ENCODE measurements at regions not wholly inside any gene's neighbourhood (a gene's known extent, or its start where the extent isn't known, plus 50 kb on each side); places are given as distances from the start of the nearest gene placed in this dataset.

GRCh38 chr4:156656896-156657295 lies 314.7 kb downstream of the PDGFC start:
- H3K4me1 ChIP-seq, result no peaks in the 10 kb centered on the region
- H3K36me3 ChIP-seq, result no peaks in the 10 kb centered on the region
- H3K9me3 ChIP-seq, result no peaks in the 10 kb centered on the region
- no peaks in the 10 kb centered on the region for H3K27me3 ChIP-seq
- no peak for TF ChIP-seq POLR2AphosphoS5 (IDR thresholded peaks at IDR 0.05)
- no peak for TF ChIP-seq EP300 (IDR thresholded peaks at IDR 0.05)
- no peak for TF ChIP-seq POLR2A (IDR thresholded peaks at IDR 0.05)
- TF ChIP-seq, protein P1, sequence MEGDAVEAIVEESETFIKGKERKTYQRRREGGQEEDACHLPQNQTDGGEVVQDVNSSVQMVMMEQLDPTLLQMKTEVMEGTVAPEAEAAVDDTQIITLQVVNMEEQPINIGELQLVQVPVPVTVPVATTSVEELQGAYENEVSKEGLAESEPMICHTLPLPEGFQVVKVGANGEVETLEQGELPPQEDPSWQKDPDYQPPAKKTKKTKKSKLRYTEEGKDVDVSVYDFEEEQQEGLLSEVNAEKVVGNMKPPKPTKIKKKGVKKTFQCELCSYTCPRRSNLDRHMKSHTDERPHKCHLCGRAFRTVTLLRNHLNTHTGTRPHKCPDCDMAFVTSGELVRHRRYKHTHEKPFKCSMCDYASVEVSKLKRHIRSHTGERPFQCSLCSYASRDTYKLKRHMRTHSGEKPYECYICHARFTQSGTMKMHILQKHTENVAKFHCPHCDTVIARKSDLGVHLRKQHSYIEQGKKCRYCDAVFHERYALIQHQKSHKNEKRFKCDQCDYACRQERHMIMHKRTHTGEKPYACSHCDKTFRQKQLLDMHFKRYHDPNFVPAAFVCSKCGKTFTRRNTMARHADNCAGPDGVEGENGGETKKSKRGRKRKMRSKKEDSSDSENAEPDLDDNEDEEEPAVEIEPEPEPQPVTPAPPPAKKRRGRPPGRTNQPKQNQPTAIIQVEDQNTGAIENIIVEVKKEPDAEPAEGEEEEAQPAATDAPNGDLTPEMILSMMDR (IDR thresholded peaks at IDR 0.05), result no peak
- H3K4me3 ChIP-seq, result no peak overlapping the region
- WGBS, result 40% methylated on average over 2 of the region's 2 CpGs
- no peak for DNase-seq (ENCODE audit: low spot score in 2 of 2)
- no peak overlapping the region for H3K27ac ChIP-seq

- WGBS, result 91% methylated on average over 5 of the region's 5 CpGs
- Histone ChIP-seq H3K27me3 (no peaks in the 10 kb centered on the region), H3K4me1 (no peaks in the 10 kb centered on the region), H3K36me3 (no peaks in the 10 kb centered on the region), H3K27ac (no peak overlapping the region), H3K4me3 (no peak overlapping the region), H3K9me3 (no peaks in the 10 kb centered on the region)
- TF ChIP-seq POLR2A (IDR thresholded peaks at IDR 0.05), result no peak
- TF ChIP-seq, protein P1 (IDR thresholded peaks at IDR 0.05), result no peak
- no peak for TF ChIP-seq EP300 (IDR thresholded peaks at IDR 0.05)
- no peak for TF ChIP-seq POLR2AphosphoS5 (IDR thresholded peaks at IDR 0.05)
- DNase-seq (ENCODE audit: low spot score in 2 of 2), result no peak
These were observed 317.2 kb downstream of the PDGFC start for GRCh38 chr4:156654410-156654809.

- H3K4me3 ChIP-seq, result no peak overlapping the region
- H3K36me3 ChIP-seq, result no peaks in the 10 kb centered on the region
- H3K9me3 ChIP-seq, result no peaks in the 10 kb centered on the region
- TF ChIP-seq, protein P1 (IDR thresholded peaks at IDR 0.05), result no peak
- TF ChIP-seq POLR2AphosphoS5 (IDR thresholded peaks at IDR 0.05), result no peak
- TF ChIP-seq EP300 (IDR thresholded peaks at IDR 0.05), result no peak
- no peak for TF ChIP-seq POLR2A (IDR thresholded peaks at IDR 0.05)
- no peaks in the 10 kb centered on the region for H3K27me3 ChIP-seq
- no peak for DNase-seq (ENCODE audit: low spot score in 2 of 2)
- H3K4me1 ChIP-seq, result no peaks in the 10 kb centered on the region
- no peak overlapping the region for H3K27ac ChIP-seq
These were observed 327.8 kb downstream of the PDGFC start for GRCh38 chr4:156643826-156644225.

GRCh38 chr4:156642161-156642560 lies 329.4 kb downstream of the PDGFC start:
- DNase-seq (ENCODE audit: low spot score in 2 of 2), result no peak
- H3K9me3 ChIP-seq, result no peaks in the 10 kb centered on the region
- no peaks in the 10 kb centered on the region for H3K4me1 ChIP-seq
- H3K27ac ChIP-seq, result no peak overlapping the region
- H3K36me3 ChIP-seq, result no peaks in the 10 kb centered on the region
- 76% methylated on average over 3 of the region's 3 CpGs for WGBS
- no peak overlapping the region for H3K4me3 ChIP-seq
- TF ChIP-seq EP300 (IDR thresholded peaks at IDR 0.05), result no peak
- TF ChIP-seq, protein P1 (IDR thresholded peaks at IDR 0.05), result no peak
- no peak for TF ChIP-seq POLR2AphosphoS5 (IDR thresholded peaks at IDR 0.05)
- TF ChIP-seq POLR2A (IDR thresholded peaks at IDR 0.05), result no peak
- H3K27me3 ChIP-seq, result no peaks in the 10 kb centered on the region

GRCh38 chr4:156638925-156639605 lies 332.5 kb downstream of the PDGFC start:
- no peaks in the 10 kb centered on the region for H3K27me3 ChIP-seq
- 63% methylated on average over 4 of the region's 4 CpGs for WGBS
- H3K36me3 ChIP-seq, result no peaks in the 10 kb centered on the region
- no peak for TF ChIP-seq POLR2A (IDR thresholded peaks at IDR 0.05)
- TF ChIP-seq EP300 (IDR thresholded peaks at IDR 0.05), result no peak
- TF ChIP-seq, protein P1 (IDR thresholded peaks at IDR 0.05), result no peak
- TF ChIP-seq POLR2AphosphoS5 (IDR thresholded peaks at IDR 0.05), result no peak
- H3K27ac ChIP-seq, result no peak overlapping the region
- no peaks in the 10 kb centered on the region for H3K4me1 ChIP-seq
- no peak overlapping the region for H3K4me3 ChIP-seq
- no peak for DNase-seq (ENCODE audit: low spot score in 2 of 2)
- no peaks in the 10 kb centered on the region for H3K9me3 ChIP-seq

All from suprapubic skin (tissue), 4 donors.